Erythroblast (primary cell): ENCODE measurements at regions not wholly inside any gene's neighbourhood (a gene's known extent, or its start where the extent isn't known, plus 50 kb on each side); places are given as distances from the start of the nearest gene placed in this dataset.

Experiments
- GATA1 ChIP-seq: IDR thresholded peaks from 2 replicates; pipeline ENCODE4 v1.6.1; 2011; ENCODE audit warnings: low read depth, mild to moderate bottlenecking, control low read depth, low read length, moderate library complexity
- POLR2A ChIP-seq: IDR thresholded peaks from 2 replicates; pipeline ENCODE4 v1.6.1; 2011; ENCODE audit warnings: mild to moderate bottlenecking, low read length

- TF ChIP-seq POLR2A: no peak
- no peak for TF ChIP-seq GATA1
Measured at GRCh38 chr2:106638043-106638442, 150.9 kb downstream of the CD8B2 start.
